Activated CD8-positive, alpha-beta memory T cell treated with anti-CD3 and anti-CD28 coated beads for 48 hours (primary cell): ENCODE measurements at regions not wholly inside any gene's neighbourhood (a gene's known extent, or its start where the extent isn't known, plus 50 kb on each side); places are given as distances from the start of the nearest gene placed in this dataset.
"Not testable (repeated sequence)": the region's sequence is repeated elsewhere in the genome, so short reads cannot be mapped to it uniquely, and the experiment has no call there.

Experiments used
- DNase-seq, 3 experiments: peaks; one replicate each; pipeline ENCODE4 v3.0.0-alpha.2; 2020; ENCODE audit warnings: low read depth in 2 of 3, low spot score in 2 of 3

DNA sequence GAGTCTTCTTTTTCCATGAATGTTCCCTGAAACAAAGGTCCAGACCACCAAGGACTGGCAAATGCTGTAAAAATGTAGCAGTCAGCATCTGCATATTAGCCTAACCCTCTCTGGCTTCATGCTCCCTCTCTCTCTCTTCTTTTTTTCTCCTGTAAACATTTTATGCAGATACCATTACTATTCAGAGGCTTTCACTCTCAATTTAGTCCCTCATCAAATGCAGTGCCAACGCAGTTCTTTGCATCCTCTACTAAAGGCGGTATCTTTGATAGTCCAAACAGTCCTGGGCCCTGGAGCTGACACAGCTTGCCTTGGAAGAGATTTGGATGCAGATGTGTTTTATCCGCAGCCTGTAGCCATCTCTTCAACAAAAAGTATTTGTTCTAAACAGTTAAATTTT lies 167.1 kb upstream of the MMS22L start:
- no peak for DNase-seq

DNA sequence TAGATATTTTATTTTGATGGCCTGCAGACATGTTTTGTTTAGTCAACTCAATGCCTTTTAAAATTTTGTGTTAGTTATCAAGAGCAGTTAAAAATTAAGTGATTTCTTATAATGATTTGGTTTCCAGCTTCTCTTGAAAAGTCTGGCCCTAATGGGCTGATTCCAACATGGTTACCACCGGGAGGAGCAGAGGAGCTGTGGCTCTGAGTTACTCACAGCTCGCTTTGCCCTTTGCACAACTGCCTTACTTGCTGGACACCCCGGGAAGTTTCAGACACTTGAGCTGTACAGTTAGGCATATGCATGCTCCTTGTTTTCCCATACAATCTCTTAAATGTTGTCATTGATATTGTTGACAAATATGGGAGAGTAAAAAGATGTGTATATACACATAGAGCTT lies 173.1 kb upstream of the MMS22L start:
- no peak for DNase-seq

DNA sequence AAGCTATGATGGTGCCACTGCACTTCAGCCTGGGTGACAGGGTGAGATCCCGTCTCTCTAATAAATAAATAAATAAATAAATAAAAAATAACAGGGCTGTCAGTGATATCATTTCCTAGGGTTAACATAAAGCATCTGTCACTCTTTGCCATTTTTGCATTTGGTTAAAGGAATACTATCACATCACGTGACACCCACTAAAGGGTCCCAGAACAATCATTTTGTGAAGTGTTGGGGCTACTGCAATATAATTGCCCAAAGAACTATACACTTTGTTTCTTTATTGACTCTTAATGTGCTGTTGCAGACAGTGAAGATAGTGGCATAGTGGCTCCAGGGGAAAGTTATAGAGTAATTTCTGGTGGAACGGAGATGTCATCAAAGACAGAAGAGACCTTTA lies 176.5 kb upstream of the MMS22L start:
- DNase-seq: no peak

DNA sequence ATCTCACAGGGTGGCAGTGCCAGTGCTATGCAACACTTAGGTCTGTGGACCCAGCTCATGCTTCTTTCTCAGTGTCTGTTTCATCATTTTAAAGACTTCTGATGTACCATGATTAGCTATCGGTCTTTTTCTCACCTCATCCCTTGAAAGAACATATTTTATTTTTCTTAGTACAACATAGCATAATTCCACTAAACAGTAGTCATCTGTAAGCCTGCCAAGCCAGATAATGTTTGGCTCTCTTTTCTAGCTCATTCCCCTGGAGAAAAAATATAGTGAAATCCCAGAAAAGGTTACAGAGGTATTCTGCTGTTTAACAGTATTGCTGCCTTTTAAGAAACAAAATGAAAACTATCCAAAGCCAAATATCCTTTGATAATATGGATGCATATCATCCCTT lies 177.0 kb upstream of the MMS22L start:
- DNase-seq: no peak

DNA sequence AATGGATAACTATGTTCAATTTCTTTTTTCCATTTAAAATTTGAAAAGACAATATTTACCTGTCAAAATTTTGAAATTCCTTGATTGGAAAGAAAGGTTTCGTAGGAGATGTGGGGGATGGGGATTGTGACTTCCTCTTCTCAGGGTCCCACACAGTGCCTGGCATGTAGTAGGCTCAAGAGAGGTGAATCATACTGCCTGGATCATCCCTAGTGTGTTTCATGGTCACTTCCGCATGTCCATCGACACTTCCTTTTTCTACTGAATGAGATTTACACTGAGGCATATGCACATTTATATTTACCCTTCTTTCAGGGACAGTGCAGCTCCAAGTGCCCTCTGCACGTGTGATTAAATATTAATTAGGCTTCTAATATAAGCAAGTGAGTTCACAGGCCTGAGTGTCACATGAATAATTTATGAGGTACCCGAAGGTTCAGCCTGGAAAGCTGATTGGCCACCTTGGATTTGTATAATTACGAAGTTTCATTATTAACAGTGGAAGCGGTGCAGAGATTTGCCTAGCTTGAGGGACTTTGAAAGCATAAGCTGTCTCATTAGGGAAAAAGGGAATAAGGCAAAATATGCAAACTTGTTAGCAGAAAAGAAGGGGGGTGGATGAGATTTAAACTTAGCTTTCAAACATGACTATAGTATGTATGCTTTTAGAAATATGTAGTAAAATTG lies 177.5 kb upstream of the MMS22L start:
- DNase-seq: no peak

DNA sequence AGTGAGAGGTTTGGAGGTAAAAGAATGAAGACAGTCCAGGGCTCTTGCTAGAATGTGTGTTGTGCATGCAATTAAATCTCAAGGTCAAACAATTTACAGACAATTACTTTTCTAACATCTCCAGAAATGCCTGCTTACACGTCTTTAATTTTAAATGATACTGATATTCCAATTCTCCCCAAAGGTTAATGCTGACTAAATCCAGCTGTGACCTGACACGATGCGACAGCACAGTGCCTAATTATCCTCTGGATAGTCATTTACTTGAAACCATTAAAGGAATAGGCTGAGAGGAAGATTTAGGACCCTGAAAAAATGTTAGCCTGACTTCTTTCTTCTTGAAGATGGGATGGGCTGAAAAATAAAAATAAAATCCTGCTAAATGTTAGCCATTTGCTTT lies 178.2 kb upstream of the MMS22L start:
- no peak for DNase-seq

DNA sequence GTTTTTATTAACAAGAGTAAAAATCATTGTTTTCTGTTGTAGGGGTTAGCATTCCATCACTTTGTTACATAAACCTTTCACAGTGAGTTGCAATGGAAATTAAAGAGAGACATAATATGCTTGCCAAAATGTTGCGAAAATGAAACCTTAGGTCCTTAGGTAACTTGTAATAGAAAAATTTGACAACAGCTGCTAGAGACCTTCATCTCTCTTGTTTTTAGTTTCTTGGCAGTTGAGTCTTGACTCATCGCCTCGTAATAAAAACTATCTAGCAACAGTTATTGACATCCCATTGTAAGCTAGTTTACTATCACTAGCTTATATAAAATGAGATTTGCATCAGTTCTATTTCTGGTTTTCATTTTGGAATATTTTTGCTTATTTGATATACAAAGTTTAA lies 179.0 kb upstream of the MMS22L start:
- DNase-seq: no peak

DNA sequence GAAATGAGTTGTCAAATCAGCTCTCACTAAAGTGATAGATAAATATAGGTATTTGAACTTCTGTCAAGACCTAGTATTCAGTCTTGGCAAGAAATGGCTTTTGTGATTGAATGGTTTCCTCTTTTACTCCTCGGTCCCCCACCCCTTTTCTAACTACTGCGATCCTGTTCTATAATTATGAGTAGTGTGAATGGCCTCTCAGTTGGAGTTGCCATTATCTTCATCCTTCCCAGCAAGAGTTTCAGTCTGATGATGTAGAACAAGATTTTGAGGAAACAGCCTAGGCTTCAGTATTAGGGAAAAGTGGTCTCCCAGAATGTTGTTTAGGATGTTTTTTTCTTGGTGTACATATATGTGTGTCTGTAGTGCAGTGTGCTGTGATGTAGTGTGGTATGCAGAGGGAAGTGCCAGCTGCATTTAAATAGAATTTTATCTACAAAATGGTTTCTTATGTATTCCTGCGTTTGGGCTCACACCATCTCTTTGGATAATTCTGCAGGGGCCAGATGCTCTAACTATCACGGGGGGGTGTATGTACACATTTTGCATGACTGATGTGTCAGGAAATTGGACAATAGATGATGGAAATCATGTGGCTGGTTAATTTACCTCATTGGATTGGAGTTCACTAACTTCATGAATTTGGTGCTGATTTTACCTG lies 180.1 kb upstream of the MMS22L start:
- no peak for DNase-seq

DNA sequence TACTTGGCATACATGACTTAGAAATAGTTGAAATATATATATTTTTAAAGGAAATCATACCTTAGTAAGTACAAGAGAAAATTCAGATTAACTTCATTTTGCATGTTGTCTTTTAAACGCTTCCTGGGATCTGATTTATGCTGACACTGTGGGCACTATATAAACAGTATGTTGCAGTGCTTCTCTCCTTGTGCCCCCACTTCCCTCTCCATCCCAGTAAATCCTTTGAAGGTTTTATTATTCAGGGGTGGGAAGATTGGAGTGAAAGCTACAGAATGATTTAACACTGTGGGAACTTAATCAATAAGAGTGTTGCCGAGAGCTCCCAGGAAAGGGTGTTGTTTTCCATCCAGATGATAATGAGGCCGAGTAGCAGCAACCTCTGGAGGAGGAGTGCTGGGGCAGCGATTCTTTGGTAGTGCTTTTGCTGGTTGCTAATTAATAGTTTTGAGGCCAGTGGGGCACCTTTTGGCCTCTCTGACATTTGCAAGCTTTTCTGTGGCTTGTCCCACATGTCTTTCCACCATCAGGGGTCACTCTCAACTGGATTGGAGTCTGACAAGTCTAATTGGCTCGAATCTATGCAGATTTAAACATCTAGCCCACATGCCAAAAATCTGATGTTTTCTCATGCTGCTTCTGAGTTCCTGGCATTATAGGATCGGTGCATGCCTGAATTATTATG lies 183.0 kb upstream of the MMS22L start:
- DNase-seq: no peak

DNA sequence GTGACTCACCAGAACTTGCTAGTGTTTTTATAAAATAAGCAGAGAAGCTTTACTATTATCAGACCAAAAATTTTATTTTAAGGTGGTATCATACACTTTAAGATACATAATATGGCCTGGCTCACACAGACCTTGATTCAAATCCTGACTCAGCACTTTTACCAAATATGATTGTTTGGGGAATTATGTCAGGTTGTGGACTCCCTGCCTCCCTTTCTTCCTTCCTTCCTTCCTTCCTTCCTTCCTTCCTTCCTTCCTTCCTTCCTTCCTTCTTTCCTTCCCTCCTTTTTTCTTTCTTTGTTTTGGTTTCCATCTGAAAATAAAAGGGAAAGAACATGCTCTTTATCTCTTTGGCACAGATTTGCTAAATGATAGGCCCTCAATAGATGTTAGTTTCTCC lies 186.0 kb upstream of the MMS22L start:
- DNase-seq: no peak

DNA sequence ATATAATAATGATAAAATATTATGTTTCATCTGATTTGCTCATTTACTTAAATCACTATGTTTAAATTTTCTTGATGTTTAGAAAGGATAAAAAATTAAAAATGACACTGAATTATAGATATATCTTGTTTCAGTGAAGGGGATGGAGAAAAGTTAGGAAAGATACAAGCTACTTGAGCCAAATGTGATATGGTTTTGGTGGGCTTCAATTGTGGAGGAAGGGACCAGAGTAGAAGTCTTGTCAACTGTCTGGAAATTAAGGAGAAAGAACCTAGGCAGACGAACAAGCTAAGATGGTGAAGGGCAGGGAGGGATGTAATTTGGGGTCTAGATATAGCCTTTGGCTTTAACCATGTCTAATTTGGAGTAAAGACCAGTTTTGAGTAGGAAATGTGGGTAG lies 186.4 kb upstream of the MMS22L start:
- DNase-seq: no peak

DNA sequence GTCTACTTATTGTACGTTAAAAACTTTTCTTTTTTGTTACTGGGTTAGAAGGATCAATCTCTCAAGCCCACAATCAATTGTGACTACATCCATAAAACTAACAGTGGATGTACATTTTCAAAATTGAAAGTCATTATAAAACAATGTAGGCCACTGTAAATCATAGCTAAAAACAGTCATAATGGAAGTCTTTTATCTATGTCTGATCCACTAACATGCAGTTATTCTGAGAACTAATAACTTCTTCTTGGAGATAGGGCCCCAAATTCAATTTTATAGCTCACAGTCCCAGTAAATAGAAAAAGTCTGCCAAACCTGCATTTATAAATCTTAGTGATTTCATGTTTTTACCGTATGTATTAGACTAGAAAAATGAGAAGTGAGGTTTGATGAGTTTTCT lies 187.3 kb upstream of the MMS22L start:
- no peak for DNase-seq

DNA sequence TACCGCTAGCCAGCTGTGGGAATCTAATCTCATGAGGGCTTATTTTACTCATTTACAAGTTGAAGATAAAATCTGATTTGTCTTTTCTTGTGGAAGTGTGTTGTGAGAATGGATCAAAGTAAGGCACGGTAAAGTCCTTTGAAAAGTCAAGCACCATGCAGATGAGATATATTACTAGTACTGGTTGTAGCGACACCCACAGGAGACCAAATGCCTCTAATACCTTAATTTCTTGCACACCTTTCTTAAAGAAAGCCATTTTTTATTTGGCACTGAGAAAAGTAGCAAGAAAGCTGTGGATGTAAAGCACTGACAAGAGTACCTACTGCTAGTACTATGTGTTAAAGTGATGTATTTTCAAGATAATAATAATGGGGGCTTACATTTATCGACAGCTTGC lies 191.0 kb upstream of the MMS22L start:
- no peak for DNase-seq

DNA sequence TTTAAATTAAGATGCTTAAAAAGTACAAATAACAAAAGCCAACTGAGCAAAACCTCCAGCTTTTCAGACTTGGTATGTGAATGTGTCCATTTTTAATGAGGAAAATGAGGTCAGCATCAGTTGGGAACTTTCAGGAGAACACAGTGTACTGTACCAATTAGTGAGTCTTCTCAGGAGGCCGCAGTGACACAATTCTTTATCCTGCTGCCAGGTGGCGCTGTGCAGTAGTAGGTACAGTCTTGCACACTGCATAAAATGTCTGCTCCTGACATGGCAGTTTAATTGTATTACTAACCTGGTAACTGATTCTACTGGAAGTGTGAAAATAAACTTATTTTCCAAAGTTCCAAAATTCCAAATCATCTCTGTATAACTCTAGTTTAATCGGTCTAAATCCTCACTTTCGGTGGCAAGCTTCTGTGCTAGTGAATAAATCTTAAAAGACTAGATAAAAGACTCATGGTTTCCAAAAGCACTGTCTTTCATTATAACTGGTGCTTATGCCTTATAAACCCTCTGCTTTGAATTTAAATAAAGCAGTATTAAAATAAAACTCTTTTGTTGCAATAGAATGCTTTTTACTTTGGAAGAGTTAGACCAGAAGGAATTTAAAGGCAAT lies 214.8 kb upstream of the MMS22L start:
- DNase-seq: peak in 1 of 3 experiments; percentile 4

DNA sequence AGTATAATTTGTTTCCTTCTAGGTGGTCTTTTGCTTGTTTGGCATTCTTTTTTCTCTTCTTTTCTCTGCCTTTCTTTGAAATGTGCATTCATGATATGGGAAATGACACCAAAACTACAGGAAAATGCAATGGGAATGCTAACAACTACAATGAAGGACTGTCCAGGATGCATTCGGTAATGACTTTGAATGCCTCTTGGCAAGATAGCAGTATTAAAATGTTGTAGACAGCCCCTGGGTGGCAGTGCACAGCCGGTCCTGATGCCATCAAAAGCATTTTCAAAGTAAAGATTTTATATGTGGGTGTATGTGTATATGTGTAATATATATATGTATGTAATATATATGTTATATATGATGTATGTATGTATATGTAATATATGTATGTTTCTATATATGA lies 218.8 kb upstream of the MMS22L start:
- DNase-seq: no peak

DNA sequence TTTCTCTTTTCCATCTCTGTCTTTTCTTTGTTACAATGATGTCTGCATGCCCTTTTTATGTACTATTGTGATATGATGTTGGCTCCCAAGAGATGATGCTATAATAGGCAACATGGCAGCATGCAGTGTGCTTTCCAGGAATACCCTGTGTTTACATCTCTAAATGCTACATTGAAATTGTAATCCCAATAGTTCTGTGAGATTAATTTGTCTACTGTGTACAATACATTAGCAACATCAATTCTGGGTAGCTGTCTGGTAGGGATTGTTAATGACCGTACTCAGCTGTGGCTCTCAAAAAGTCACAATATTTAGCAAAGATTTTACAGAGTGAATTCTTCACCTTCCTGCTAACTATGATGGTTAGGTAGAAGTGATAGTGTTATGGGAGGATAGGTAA lies 225.6 kb upstream of the MMS22L start:
- no peak for DNase-seq

DNA sequence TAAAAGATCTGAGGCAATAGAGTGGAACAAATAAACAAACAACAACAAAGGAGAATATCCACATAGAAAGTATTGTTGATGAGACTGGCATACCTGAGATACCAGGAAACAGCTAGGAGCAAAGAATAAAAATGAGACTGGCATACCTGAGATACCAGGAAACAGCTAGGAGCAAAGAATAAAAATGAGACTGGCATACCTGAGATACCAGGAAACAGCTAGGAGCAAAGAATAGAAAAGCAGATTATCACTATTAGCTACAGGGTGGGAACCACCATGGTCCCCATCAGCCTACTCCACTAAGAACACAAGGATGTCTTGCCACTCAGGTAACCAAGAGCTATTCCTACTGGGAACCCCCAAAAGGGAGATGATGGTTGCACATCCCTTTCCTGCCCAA lies 230.2 kb upstream of the MMS22L start:
- not testable (repeated sequence) for DNase-seq

DNA sequence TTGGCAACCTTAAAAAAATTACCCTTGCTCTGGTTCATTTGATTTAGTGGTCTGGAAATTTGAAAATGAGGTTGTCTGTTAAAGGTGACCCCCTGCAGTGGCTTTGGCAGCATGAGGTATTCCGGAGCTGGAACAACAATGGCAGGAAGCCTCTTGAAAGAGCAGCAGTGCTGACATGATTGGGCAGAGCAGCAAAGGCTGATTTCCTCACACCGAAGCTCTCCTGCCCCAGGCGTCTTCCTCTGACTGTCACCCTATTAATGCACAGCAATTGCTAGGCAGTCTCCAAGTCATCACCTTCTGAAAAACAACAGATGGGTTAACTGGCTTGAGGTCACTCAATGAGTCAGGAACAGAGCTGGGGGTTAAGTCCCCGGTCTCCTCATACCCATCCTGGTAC lies 241.8 kb upstream of the MMS22L start:
- DNase-seq: no peak

DNA sequence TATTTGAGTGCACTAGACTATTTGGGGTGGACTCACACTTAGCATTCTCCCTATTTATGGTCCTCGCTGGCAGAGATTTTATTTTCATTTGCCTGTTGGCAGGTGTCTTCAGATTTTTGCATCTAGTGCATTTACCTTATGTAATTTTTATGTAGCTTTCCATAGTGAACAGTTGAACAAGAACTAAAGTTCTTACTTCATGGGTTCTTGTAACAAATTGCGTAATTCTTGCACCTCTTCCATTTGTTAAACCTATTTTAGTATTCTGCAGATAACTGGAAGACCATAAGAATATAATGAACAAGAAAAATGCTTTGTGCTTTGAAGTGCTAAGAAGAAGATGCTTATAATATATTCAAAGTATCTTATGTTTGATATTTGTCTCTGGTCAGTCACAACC lies 252.8 kb upstream of the MMS22L start:
- no peak for DNase-seq

DNA sequence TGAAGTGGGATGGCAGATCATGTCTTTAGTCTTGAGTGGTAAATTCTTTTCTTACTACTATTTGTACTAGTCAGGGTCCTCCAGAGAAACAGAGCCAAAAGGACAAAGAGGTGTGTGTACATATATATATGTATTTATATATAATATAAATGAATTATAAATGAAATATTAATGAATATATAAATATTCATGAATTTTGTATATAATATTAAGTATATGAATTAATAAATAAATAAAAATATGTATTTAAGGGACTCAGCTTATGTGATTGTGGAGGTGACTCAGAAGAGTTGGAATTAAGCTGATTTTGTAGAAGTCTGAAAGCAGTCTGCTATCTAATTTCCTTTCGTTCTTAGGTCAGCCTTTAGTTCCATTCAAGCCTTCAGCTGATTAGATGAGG lies 265.3 kb upstream of the MMS22L start:
- no peak for DNase-seq

DNA sequence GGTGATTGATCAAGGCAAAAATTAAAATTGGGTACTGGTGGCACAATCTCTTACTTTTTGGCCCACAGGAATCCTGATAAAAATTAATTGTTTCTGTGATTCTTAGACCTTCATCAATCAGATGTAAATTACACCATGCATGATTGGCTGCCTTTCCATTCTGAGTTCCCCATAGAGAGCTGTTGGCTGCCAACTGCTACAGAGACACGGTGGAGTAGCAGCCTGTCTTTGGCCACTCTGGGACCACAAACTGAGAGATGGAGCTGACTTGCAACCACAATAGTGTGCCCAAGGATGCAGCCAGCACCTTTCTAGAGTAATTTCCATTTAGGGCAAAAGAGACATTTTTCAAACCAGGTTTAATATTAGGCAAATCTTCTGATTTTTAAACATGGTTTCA lies 274.3 kb upstream of the MMS22L start:
- DNase-seq: no peak

DNA sequence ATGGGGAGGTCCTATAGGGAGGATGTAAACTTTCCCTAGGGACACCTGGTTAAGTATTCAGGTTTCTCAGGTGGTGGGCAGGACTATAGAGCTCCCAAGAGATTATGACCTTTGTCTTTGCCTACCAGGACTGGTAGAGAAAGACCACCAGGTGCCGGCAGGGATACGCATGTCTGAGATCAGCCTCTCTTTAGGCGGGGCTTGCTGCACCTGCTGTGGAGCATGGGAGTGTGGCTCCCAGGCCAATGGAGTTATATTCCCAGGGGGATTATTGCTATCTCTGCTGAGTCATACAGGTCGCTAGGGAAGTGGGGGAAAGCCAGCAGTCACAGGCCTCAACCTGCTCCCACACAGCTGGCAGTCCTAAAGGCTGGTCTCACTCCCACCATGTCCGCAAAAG lies 280.5 kb upstream of the MMS22L start:
- no peak for DNase-seq
